ENCODE measurements at regions not wholly inside any gene's neighbourhood (a gene's known extent, or its start where the extent isn't known, plus 50 kb on each side); places are given as distances from the start of the nearest gene placed in this dataset.

DNA sequence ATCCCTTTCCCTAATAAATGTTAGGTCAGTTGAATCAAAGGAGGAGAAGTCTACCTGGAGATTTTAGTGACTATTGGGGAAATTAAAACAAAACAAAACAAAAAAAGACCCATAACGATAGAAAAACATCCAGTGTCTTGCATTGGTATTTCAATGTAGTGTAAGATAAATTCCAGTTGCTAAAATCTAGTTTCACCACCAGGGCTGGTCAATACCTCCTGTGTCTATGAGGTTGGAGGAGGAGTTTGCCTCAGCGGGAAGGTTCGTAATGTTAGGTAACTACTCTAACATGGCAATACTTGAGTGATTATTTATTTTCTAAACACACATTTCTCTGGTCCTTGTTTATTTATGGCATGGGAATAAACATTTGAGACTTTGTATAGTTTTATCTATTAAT, 483.2 kb downstream of the FGF9 start:
- TF ChIP-seq EZH2 (IDR thresholded peaks at IDR 0.05; ENCODE audit: low read depth), result no peak
- TF ChIP-seq CTCF (conservative IDR thresholded peaks at IDR 0.05), result no peak
- BruUV-seq (replicated peaks), result no TSS peak
- Histone ChIP-seq H3K9me2 (ENCODE audit: insufficient read depth) (no peaks in the 10 kb centered on the region), H4K20me1 (ENCODE audit: insufficient read depth) (no peaks in the 10 kb centered on the region), H2AFZ (no peak overlapping the region), H3K4me3 (no peak overlapping the region), H3K79me2 (ENCODE audit: low read depth) (no peaks in the 10 kb centered on the region), H3F3A (ENCODE audit: insufficient read depth, low read depth) (no peaks in the 10 kb centered on the region), H3K36me3 (ENCODE audit: low read depth) (no peaks in the 10 kb centered on the region), H3K4me2 (no peak overlapping the region), H3K4me1 (replicated peaks; ENCODE audit: insufficient read depth) (no peaks in the 10 kb centered on the region), H3K27me3 (ENCODE audit: insufficient read depth, low read depth) (peaks cover 5% of the 10 kb centered on the region), H3K9me3 (ENCODE audit: insufficient read depth, low read depth) (no peaks in the 10 kb centered on the region), H3K27ac (no peak overlapping the region)
- no peak for DNase-seq
- POLR2A ChIA-PET (ENCODE audit: unreplicated experiment), result no interaction called here
- intact Hi-C loops (cut with micrococcal nuclease; ENCODE audit: unreplicated experiment), result no loop called here
- CTCF ChIA-PET, result no interaction called here

DNA sequence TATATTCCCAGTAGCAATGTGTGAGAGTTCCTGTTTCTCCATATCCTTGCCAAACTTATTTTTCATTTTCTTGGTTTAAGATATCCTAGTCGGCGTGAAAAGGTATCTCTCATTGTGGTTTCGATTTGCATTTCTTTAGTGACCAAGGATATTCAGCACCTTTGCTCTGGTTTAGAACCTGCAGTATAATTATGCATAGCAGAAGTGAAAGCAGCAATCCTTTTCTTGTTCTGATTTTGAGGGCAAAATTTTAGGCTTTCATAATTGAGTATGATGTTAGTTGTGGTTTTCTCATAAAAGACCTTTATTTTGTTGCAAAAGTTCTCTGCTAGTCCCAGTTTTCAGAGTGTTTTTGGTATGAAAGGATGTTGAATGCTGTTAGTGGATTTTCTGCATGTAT, 491.0 kb downstream of the FGF9 start:
- POLR2A ChIA-PET (ENCODE audit: unreplicated experiment), result no interaction called here
- CTCF ChIA-PET, result no interaction called here
- Histone ChIP-seq H3K27me3 (ENCODE audit: insufficient read depth, low read depth) (peaks cover 17% of the 10 kb centered on the region; the same call in 1 of the 2 replicates), H3K4me3 (peak overlapping the region; percentile 18; the same call in 1 of the 2 replicates), H3K4me1 (replicated peaks; ENCODE audit: insufficient read depth) (no peaks in the 10 kb centered on the region), H3K27ac (no peak overlapping the region), H3K79me2 (ENCODE audit: low read depth) (no peaks in the 10 kb centered on the region), H3F3A (ENCODE audit: insufficient read depth, low read depth) (no peaks in the 10 kb centered on the region), H3K36me3 (ENCODE audit: low read depth) (no peaks in the 10 kb centered on the region), H2AFZ (no peak overlapping the region), H3K9me2 (ENCODE audit: insufficient read depth) (no peaks in the 10 kb centered on the region), H3K9me3 (ENCODE audit: insufficient read depth, low read depth) (no peaks in the 10 kb centered on the region), H4K20me1 (ENCODE audit: insufficient read depth) (no peaks in the 10 kb centered on the region), H3K4me2 (peak overlapping the region; percentile 58)
- TF ChIP-seq EZH2 (IDR thresholded peaks at IDR 0.05; ENCODE audit: low read depth), result no peak
- TF ChIP-seq CTCF (conservative IDR thresholded peaks at IDR 0.05), result no peak
- no peak for DNase-seq
- no TSS peak for BruUV-seq (replicated peaks)
- intact Hi-C loops (cut with micrococcal nuclease; ENCODE audit: unreplicated experiment), result no loop called here

- Histone ChIP-seq H3K79me2 (ENCODE audit: low read depth) (no peaks in the 10 kb centered on the region), H3K4me1 (replicated peaks; ENCODE audit: insufficient read depth) (no peaks in the 10 kb centered on the region), H3K4me2 (no peak overlapping the region), H3K27me3 (ENCODE audit: insufficient read depth, low read depth) (peaks cover 17% of the 10 kb centered on the region; the same call in 1 of the 2 replicates), H3K4me3 (no peak overlapping the region), H3K9me3 (ENCODE audit: insufficient read depth, low read depth) (no peaks in the 10 kb centered on the region), H2AFZ (no peak overlapping the region), H3K27ac (no peak overlapping the region), H3F3A (ENCODE audit: insufficient read depth, low read depth) (no peaks in the 10 kb centered on the region), H3K9me2 (ENCODE audit: insufficient read depth) (no peaks in the 10 kb centered on the region), H4K20me1 (ENCODE audit: insufficient read depth) (no peaks in the 10 kb centered on the region), H3K36me3 (ENCODE audit: low read depth) (no peaks in the 10 kb centered on the region)
- TF ChIP-seq EZH2 (IDR thresholded peaks at IDR 0.05; ENCODE audit: low read depth) (no peak), CTCF (conservative IDR thresholded peaks at IDR 0.05) (no peak)
- CTCF ChIA-PET, result no interaction called here
- POLR2A ChIA-PET (ENCODE audit: unreplicated experiment), result no interaction called here
- intact Hi-C loops (cut with micrococcal nuclease; ENCODE audit: unreplicated experiment), result no loop called here
- DNase-seq, result no peak
- BruUV-seq (replicated peaks), result no TSS peak
Measured at GRCh38 chr13:22162889-22163288, 492.0 kb downstream of the FGF9 start.
